ENCODE measurements at regions not wholly inside any gene's neighbourhood (a gene's known extent, or its start where the extent isn't known, plus 50 kb on each side); places are given as distances from the start of the nearest gene placed in this dataset.
"Not testable (repeated sequence)": the region's sequence is repeated elsewhere in the genome, so short reads cannot be mapped to it uniquely, and the experiment has no call there.

DNA sequence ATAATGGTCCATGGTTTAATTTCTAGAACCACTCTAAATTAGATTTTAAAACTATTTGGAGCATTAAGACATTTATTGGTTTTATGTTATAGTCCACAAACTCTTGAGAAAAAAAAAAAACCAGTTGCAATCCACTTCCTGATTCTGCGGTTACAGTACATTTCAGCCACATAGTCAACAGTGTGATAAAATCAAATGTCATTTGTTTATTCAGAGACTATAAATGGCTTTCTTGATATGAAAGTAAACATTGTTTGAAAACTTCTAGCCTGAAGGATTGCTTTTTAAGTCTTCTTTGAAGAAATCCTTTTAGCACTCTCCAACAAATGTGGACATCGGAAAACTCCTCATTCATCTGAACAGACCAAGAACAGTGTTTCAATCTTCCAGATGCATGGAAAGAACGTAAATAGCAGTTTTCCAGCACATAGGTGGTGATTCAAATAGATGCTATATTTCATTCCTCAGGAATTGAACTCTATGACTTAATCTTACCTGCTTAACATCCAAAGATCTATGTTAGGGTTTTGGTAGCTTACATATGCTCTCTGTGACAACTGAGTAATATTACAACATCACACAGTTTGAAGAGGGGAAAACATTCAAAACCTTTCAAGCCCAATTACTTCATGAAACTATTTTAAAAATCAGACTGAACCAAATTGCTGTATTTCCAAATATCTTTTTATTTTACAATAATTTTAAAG lies 87.8 kb upstream of the UBE2E2 start:
- Mint-ChIP-seq H3K27ac (peak overlapping the region in 1 of 6 donors; percentile 61), H3K36me3 (no peaks in the 10 kb centered on the region), H3K27me3 (peaks cover 0 to 3% (median 2%) of the 10 kb centered on the region in 3 donors), H3K4me1 (peaks cover 15 to 24% (median 20%) of the 10 kb centered on the region in 3 donors), H3K4me3 (peak overlapping the region in 3 of 8 donors; percentile 8 to 40 (median 10)), H3K9me3 (no peaks in the 10 kb centered on the region)
- DNase-seq: no peak
- ATAC-seq (ENCODE audit: low read depth in 2 of 2): peak in 1 of 2 donors; percentile 47

DNA sequence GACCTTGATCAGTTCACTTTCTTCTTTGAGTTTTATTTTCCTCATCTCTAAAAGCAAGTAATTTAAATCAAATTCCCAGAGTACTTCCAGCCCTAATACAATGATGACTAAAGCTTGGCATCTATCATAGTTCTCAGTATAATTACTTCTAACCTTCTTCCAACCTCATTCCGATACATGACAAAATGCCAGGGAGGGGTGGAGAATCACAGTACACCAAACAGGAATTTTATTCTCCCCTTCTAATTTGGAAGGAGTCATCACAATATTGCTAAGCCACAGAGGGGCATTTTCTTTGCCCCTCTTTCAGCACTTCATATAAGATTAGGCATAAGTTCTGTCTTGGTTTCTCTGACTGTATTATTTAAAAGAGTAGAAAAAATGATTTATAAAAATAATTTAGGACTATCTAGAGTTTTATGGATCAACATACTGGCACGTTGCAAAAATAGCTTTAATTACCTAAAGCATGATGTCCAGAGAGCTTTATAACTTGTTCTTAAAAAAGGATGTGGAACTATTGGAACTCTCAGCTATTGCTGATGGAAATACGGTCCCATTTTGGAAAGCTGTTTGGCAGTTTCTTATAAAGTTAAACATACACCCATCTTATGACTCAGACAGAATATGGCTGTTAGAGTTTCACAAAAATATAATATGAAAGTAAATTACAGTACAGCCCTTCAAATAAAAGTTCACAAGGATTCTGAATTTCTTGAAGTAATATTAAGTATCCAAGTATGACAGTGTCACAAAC lies 86.9 kb upstream of the UBE2E2 start:
- ATAC-seq (ENCODE audit: low read depth in 2 of 2) (no peak), DNase-seq (no peak)
- Mint-ChIP-seq H3K36me3 (no peaks in the 10 kb centered on the region), H3K4me3 (no peak overlapping the region), H3K9me3 (no peaks in the 10 kb centered on the region), H3K27ac (no peak overlapping the region), H3K4me1 (peaks cover 15 to 24% (median 20%) of the 10 kb centered on the region in 3 donors), H3K27me3 (peaks cover 0 to 8% (median 3%) of the 10 kb centered on the region in 3 donors)

GRCh38 chr3:23117856-23118255 lies 85.3 kb upstream of the UBE2E2 start:
- no peak for DNase-seq
- ATAC-seq (ENCODE audit: low read depth in 2 of 2): no peak
- no peaks in the 10 kb centered on the region for H3K36me3 Mint-ChIP-seq
- peaks cover 0 to 8% (median 3%) of the 10 kb centered on the region in 3 donors for H3K27me3 Mint-ChIP-seq
- H3K4me3 Mint-ChIP-seq: no peak overlapping the region
- H3K27ac Mint-ChIP-seq: no peak overlapping the region
- no peaks in the 10 kb centered on the region for H3K9me3 Mint-ChIP-seq
- H3K4me1 Mint-ChIP-seq: peaks cover 15 to 24% (median 17%) of the 10 kb centered on the region in 3 donors

- H3K4me1 Mint-ChIP-seq: no peaks in the 10 kb centered on the region
- no peaks in the 10 kb centered on the region for H3K9me3 Mint-ChIP-seq
- DNase-seq (no peak), ATAC-seq (ENCODE audit: low read depth in 2 of 2) (no peak)
- peaks cover 5 to 14% (median 9%) of the 10 kb centered on the region in 3 donors for H3K27me3 Mint-ChIP-seq
- no peaks in the 10 kb centered on the region for H3K36me3 Mint-ChIP-seq
- no peak overlapping the region for H3K4me3 Mint-ChIP-seq
- peak overlapping the region in 1 of 6 donors; percentile 36 for H3K27ac Mint-ChIP-seq
Measured at GRCh38 chr3:23127196-23127595, 75.9 kb upstream of the UBE2E2 start.

DNA sequence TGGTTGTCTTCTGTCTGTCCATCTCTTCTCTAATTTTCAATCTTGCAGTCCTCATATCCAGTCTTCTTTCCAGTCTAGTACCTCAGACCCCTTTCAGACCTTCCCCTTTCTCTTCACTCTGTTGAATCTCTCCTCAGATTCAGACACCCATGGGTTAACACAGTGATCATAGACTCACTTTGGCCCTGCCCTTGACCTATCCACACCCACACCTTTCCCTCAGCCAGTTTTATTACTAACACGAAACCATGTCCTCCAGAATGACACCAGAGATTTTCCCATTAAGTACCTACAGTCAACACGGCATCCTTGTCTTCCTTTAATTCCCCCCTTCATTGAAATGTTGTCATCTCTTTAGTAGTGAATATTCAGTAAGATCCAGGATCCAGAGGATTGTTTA lies 74.5 kb upstream of the UBE2E2 start:
- H3K4me3 Mint-ChIP-seq: no peak overlapping the region
- H3K27ac Mint-ChIP-seq: no peak overlapping the region
- H3K9me3 Mint-ChIP-seq: no peaks in the 10 kb centered on the region
- H3K36me3 Mint-ChIP-seq: no peaks in the 10 kb centered on the region
- no peak for ATAC-seq (ENCODE audit: low read depth in 2 of 2)
- H3K27me3 Mint-ChIP-seq: peaks cover 5 to 14% (median 9%) of the 10 kb centered on the region in 3 donors
- DNase-seq: no peak
- no peaks in the 10 kb centered on the region for H3K4me1 Mint-ChIP-seq

DNA sequence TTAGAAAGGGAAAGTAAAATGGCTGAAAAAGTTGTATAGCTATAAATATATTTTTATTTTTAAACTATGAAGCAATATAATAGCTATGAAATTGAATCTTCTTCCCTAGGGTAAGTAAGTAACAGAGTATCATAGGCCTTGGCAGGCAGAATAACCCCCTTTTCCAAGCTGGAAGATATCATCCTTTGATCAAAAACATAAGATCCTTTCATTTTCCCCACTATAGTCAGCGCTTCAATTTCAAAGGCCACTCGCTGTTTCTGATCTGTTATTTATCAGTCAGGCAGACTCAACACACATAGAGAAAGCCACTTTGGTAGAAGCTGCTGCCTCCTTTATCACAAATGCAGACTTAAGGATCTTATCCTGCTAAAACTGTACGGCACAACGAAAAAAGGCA lies 74.0 kb upstream of the UBE2E2 start:
- no peak overlapping the region for H3K4me3 Mint-ChIP-seq
- H3K27me3 Mint-ChIP-seq: peaks cover 5 to 14% (median 9%) of the 10 kb centered on the region in 3 donors
- DNase-seq (no peak), ATAC-seq (ENCODE audit: low read depth in 2 of 2) (no peak)
- H3K4me1 Mint-ChIP-seq: no peaks in the 10 kb centered on the region
- no peak overlapping the region for H3K27ac Mint-ChIP-seq
- H3K36me3 Mint-ChIP-seq: no peaks in the 10 kb centered on the region
- no peaks in the 10 kb centered on the region for H3K9me3 Mint-ChIP-seq

DNA sequence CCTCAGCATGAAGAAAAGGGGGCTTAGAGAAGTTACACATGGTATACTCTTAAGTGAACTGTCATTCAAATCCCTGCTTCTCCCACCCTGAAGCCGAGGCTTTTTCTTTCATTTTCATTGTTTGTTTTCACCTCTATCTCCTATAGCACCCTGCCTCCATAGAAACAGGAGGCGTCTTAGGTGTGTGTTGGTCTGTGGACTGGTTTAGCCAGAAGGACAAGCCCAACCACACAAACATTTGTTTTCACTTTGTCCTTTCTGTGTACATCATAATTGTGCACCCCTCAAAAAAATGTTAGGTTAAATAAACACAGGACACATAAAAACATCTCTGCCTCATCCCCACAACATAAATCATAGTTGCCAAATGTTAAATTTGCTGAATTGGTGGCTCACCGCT lies 73.3 kb upstream of the UBE2E2 start:
- DNase-seq: no peak
- Mint-ChIP-seq H3K9me3 (no peaks in the 10 kb centered on the region), H3K27ac (no peak overlapping the region), H3K4me1 (no peaks in the 10 kb centered on the region), H3K4me3 (no peak overlapping the region), H3K27me3 (peaks cover 5 to 14% (median 9%) of the 10 kb centered on the region in 3 donors), H3K36me3 (no peaks in the 10 kb centered on the region)
- no peak for ATAC-seq (ENCODE audit: low read depth in 2 of 2)

DNA sequence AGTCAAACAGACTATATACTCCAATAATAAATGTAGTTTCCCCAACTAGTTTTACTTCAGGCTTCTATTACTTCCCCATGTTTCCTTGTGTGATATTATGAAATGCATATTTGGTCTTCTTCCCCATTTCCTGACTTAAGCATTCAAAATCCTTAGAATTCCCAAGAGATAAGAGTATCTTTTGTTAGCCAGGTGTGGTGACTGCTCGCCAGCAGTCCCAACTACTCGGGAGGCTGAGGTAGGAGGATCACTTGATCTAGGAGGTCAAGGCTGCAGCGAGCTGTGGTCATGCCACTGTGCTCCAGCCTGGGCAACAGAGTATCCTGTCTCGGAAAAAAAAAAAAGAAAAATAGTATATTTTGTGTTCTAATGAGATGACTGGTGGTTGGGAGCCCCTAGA lies 72.7 kb upstream of the UBE2E2 start:
- H3K9me3 Mint-ChIP-seq: no peaks in the 10 kb centered on the region
- H3K27ac Mint-ChIP-seq: no peak overlapping the region
- H3K4me3 Mint-ChIP-seq: no peak overlapping the region
- DNase-seq: no peak
- no peak for ATAC-seq (ENCODE audit: low read depth in 2 of 2)
- no peaks in the 10 kb centered on the region for H3K36me3 Mint-ChIP-seq
- peaks cover 5 to 14% (median 9%) of the 10 kb centered on the region in 3 donors for H3K27me3 Mint-ChIP-seq
- H3K4me1 Mint-ChIP-seq: no peaks in the 10 kb centered on the region

- Mint-ChIP-seq H3K9me3 (peaks cover 0 to 12% (median 6%) of the 10 kb centered on the region in 7 donors), H3K27me3 (no peaks in the 10 kb centered on the region), H3K36me3 (peaks cover 0 to 3% of the 10 kb centered on the region in 2 donors), H3K4me1 (peaks cover 0 to 6% (median 5%) of the 10 kb centered on the region in 3 donors), H3K4me3 (no peak overlapping the region), H3K27ac (no peak overlapping the region)
- DNase-seq: no peak
- no peak for ATAC-seq (ENCODE audit: low read depth in 2 of 2)
Measured at GRCh38 chr3:23135026-23135785, 67.9 kb upstream of the UBE2E2 start.

- ATAC-seq (ENCODE audit: low read depth in 2 of 2): no peak
- Mint-ChIP-seq H3K36me3 (peaks cover 0 to 4% of the 10 kb centered on the region in 2 donors), H3K9me3 (peaks cover 0 to 15% (median 6%) of the 10 kb centered on the region in 7 donors)
Measured at GRCh38 chr3:23136054-23136453, 67.1 kb upstream of the UBE2E2 start.

GRCh38 chr3:23144051-23144450 lies 59.1 kb upstream of the UBE2E2 start:
- ATAC-seq (ENCODE audit: low read depth in 2 of 2); H3K27me3 Mint-ChIP-seq: not testable (repeated sequence)

More at GRCh38 chr3:23136054-23136453, 67.1 kb upstream of the UBE2E2 start:
- Mint-ChIP-seq H3K27ac (no peak overlapping the region), H3K27me3 (no peaks in the 10 kb centered on the region), H3K4me3 (no peak overlapping the region), H3K4me1 (peaks cover 0 to 6% (median 5%) of the 10 kb centered on the region in 3 donors)
- no peak for DNase-seq

DNA sequence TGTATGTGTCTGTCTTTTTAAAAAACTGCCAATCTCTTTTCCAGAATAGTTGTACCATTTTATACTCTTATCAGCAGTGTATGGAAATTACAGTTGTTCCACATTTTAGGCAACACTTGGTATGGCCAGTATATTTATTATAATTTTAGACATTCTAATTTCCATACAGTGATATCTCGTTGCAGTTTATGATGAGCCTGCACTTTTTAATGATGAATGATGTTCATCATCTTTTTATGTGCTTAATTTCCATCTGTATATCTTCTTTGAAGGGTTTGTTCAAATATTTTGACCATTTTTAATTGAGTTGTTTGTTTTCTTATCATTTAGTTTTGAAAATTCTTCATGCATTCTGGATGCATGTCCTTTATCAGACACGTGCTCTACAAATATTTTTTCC lies 57.0 kb upstream of the UBE2E2 start:
- Mint-ChIP-seq H3K27ac (no peak overlapping the region), H3K36me3 (no peaks in the 10 kb centered on the region), H3K27me3 (no peaks in the 10 kb centered on the region), H3K4me3 (no peak overlapping the region), H3K9me3 (peaks cover 0 to 2% (median 0%) of the 10 kb centered on the region in 7 donors), H3K4me1 (no peaks in the 10 kb centered on the region)
- no peak for DNase-seq
- no peak for ATAC-seq (ENCODE audit: low read depth in 2 of 2)

More at GRCh38 chr3:23144051-23144450, 59.1 kb upstream of the UBE2E2 start:
- DNase-seq, H3K9me3 Mint-ChIP-seq, H3K36me3 Mint-ChIP-seq, H3K4me1 Mint-ChIP-seq, H3K4me3 Mint-ChIP-seq, H3K27ac Mint-ChIP-seq: not testable (repeated sequence)

DNA sequence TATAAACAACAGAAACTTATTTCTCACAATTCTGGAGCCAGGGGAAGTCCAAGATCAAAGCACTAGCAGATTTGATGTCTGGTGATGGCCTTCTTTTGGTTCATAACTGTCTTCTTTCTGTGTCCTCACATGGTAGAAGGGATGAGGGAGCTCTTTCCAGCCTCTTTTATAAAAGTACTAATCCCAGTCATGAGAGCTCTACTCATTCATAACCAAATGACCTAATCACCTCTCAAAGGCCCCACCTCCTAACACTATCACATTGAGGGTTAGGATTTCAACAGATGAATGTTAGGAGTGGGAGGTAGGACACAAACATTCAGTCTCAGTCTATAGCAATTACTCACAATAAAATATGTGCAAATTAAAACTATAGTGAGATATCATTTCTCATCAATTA lies 50.1 kb upstream of the UBE2E2 start:
- H3K36me3 Mint-ChIP-seq: no peaks in the 10 kb centered on the region
- no peak overlapping the region for H3K27ac Mint-ChIP-seq
- H3K27me3 Mint-ChIP-seq: no peaks in the 10 kb centered on the region
- ATAC-seq (ENCODE audit: low read depth in 2 of 2) (no peak), DNase-seq (no peak)
- H3K4me3 Mint-ChIP-seq: no peak overlapping the region
- peaks cover 0 to 14% (median 10%) of the 10 kb centered on the region in 7 donors for H3K9me3 Mint-ChIP-seq
- no peaks in the 10 kb centered on the region for H3K4me1 Mint-ChIP-seq
